H1 (cell line): ENCODE measurements at regions not wholly inside any gene's neighbourhood (a gene's known extent, or its start where the extent isn't known, plus 50 kb on each side); places are given as distances from the start of the nearest gene placed in this dataset.

Source experiments
- CTCF ChIA-PET: fragments of 300-600 bp; sonication (Branson Sonifier 250); formaldehyde crosslinking; loops from one replicate; lab custom pipeline; 2021; ENCODE audit not compliant: partially characterized antibody; lab: Charles Lee
- POLR2A ChIA-PET: fragments of 300-600 bp; sonication (Branson Sonifier 250); formaldehyde crosslinking; loops from one replicate; lab custom pipeline; 2021; ENCODE audit warnings: inconsistent platforms; ENCODE audit not compliant: partially characterized antibody; lab: Charles Lee
- DNase-seq, 2 experiments: peaks; one replicate each; pipeline versions ENCODE4 v3.0.0 to v3.0.0-alpha.2; 2010 to 2022; ENCODE audit warnings: low spot score in 2 of 2, low read depth in 1 of 2, mixed read lengths in 1 of 2
- FAIRE-seq: peaks from 2 replicates; lab custom pipeline; 2011; peaks lifted over from hg19 to GRCh38; lab: Jason Lieb, UNC
- H2AFZ ChIP-seq: 2 replicates; pipeline ENCODE4 v1.8.1; 2012; ENCODE audit warnings: low read length, inconsistent platforms
- H2AK5ac ChIP-seq: 2 replicates; pipeline ENCODE4 v1.6.1; 2013; ENCODE audit warnings: low read depth, low read length
- H2BK120ac ChIP-seq: replicated peaks from 2 replicates; pipeline ENCODE3; 2013; ENCODE audit warnings: low read depth, low read length, inconsistent platforms
- H2BK12ac ChIP-seq: 2 replicates; pipeline ENCODE4 v1.6.1; 2013; ENCODE audit warnings: low read depth, low read length
- H2BK15ac ChIP-seq: 2 replicates; pipeline ENCODE4 v1.6.1; 2013; ENCODE audit warnings: low read length
- H2BK20ac ChIP-seq: 2 replicates; pipeline ENCODE4 v1.6.1; 2013; ENCODE audit warnings: low read length
- H2BK5ac ChIP-seq: 2 replicates; pipeline ENCODE4 v1.6.1; 2013; ENCODE audit warnings: low read depth, low read length
- H3K14ac ChIP-seq: 2 replicates; pipeline ENCODE4 v1.6.1; 2013; ENCODE audit warnings: inconsistent platforms; ENCODE audit not compliant: insufficient read length
- H3K18ac ChIP-seq: 2 replicates; pipeline ENCODE4 v1.6.1; 2013; ENCODE audit warnings: low read length; ENCODE audit errors: extremely low read depth
- H3K23ac ChIP-seq: 2 replicates; pipeline ENCODE4 v1.6.1; 2013; ENCODE audit warnings: inconsistent platforms; ENCODE audit not compliant: insufficient read length
- H3K23me2 ChIP-seq: 2 replicates; pipeline ENCODE4 v1.6.1; 2013; ENCODE audit warnings: low read depth, low read length
- H3K27ac ChIP-seq: 2 replicates; pipeline ENCODE4 v1.6.1; 2011; ENCODE audit warnings: low read depth, low read length, inconsistent platforms
- H3K27me3 ChIP-seq, 4 experiments: replicated peaks in 1 of 4; 1 replicate in 1 of 4; 2 replicates in 3 of 4; pipeline versions ENCODE4 v1.6.1 to v1.8.1; 2011 to 2013; ENCODE audit warnings: low read length in 3 of 4, mild to moderate bottlenecking in 3 of 4, inconsistent platforms in 2 of 4, mixed read lengths in 2 of 4, moderate library complexity in 1 of 4; ENCODE audit not compliant: control insufficient read depth in 3 of 4, insufficient read depth in 3 of 4; ENCODE audit errors: extremely low read depth in 1 of 4
- H3K36me3 ChIP-seq, 4 experiments: 2 replicates each; pipeline versions ENCODE4 v1.6.1 to v1.8.1; 2011 to 2013; ENCODE audit warnings: mild to moderate bottlenecking in 4 of 4, low read length in 3 of 4, moderate library complexity in 2 of 4, control low read depth in 1 of 4, inconsistent platforms in 1 of 4; ENCODE audit not compliant: insufficient read depth in 4 of 4, control insufficient read depth in 2 of 4
- H3K4ac ChIP-seq: replicated peaks from 2 replicates; pipeline ENCODE3; 2013; ENCODE audit warnings: low read length, low read depth, mixed read lengths, inconsistent platforms; ENCODE audit not compliant: insufficient read length
- H3K4me1 ChIP-seq, 4 experiments: replicated peaks in 1 of 4; 1 replicate in 1 of 4; 2 replicates in 3 of 4; pipeline versions ENCODE4 v1.6.1 to v1.8.1; 2011 to 2013; ENCODE audit warnings: low read length in 3 of 4, inconsistent platforms in 2 of 4, mixed read lengths in 1 of 4; ENCODE audit not compliant: insufficient read depth in 4 of 4, control insufficient read depth in 3 of 4
- H3K4me2 ChIP-seq, 2 experiments: 2 replicates each; pipeline versions ENCODE4 v1.6.1 to v1.8.1; 2011 to 2013; ENCODE audit warnings: low read depth in 2 of 2, low read length in 2 of 2, control low read depth in 1 of 2, inconsistent platforms in 1 of 2, mild to moderate bottlenecking in 1 of 2; ENCODE audit not compliant: insufficient read depth in 1 of 2
- H3K4me3 ChIP-seq, 4 experiments: fragments of 200-600, 300-600 bp in 1 of 4; sonication (generic), shearing (Covaris generic), sonication (Bioruptor Twin) in 1 of 4; 2 replicates each; pipeline versions ENCODE4 v1.5.1 to v1.8.1; 2011 to 2016; ENCODE audit warnings: low read length in 4 of 4, low read depth in 3 of 4, control low read depth in 2 of 4, inconsistent platforms in 2 of 4, mild to moderate bottlenecking in 2 of 4, mixed read lengths in 1 of 4, moderate library complexity in 1 of 4; ENCODE audit not compliant: insufficient read depth in 2 of 4; ENCODE audit errors: extremely low read depth in 1 of 4
- H3K56ac ChIP-seq: replicated peaks from 2 replicates; pipeline ENCODE3; 2013; ENCODE audit warnings: low read depth, mild to moderate bottlenecking, mixed read lengths, low read length, inconsistent platforms; ENCODE audit not compliant: insufficient read length
- H3K79me1 ChIP-seq: 2 replicates; pipeline ENCODE4 v1.6.1; 2013; ENCODE audit warnings: low read depth, low read length, control low read depth
- H3K79me2 ChIP-seq, 2 experiments: 2 replicates each; pipeline versions ENCODE4 v1.6.1 to v1.8.1; 2012 to 2013; ENCODE audit warnings: low read length in 2 of 2, mild to moderate bottlenecking in 2 of 2, inconsistent platforms in 1 of 2; ENCODE audit not compliant: insufficient read depth in 2 of 2, control insufficient read depth in 1 of 2
- H3K9ac ChIP-seq, 4 experiments: replicated peaks in 1 of 4; 1 replicate in 1 of 4; 2 replicates in 3 of 4; pipeline versions ENCODE4 v1.6.1 to v1.8.1; 2011 to 2013; ENCODE audit warnings: low read depth in 3 of 4, low read length in 3 of 4, control low read depth in 2 of 4, mild to moderate bottlenecking in 2 of 4, moderate library complexity in 2 of 4, inconsistent platforms in 1 of 4; ENCODE audit errors: extremely low read depth in 1 of 4
- H3K9me3 ChIP-seq, 2 experiments: 2 replicates each; pipeline versions ENCODE4 v1.6.1 to v1.8.1; 2012 to 2013; ENCODE audit warnings: mild to moderate bottlenecking in 2 of 2, moderate library complexity in 2 of 2, control low read depth in 1 of 2, inconsistent platforms in 1 of 2, low read depth in 1 of 2, low read length in 1 of 2, mixed read lengths in 1 of 2; ENCODE audit not compliant: insufficient read depth in 2 of 2
- H4K20me1 ChIP-seq, 2 experiments: replicated peaks in 1 of 2; 2 replicates each; pipeline versions ENCODE3 to v1.8.1; 2011 to 2013; ENCODE audit warnings: inconsistent platforms in 2 of 2, low read length in 2 of 2, mild to moderate bottlenecking in 1 of 2; ENCODE audit not compliant: insufficient read depth in 2 of 2, control insufficient read depth in 1 of 2
- H4K5ac ChIP-seq: 2 replicates; pipeline ENCODE4 v1.6.1; 2013; ENCODE audit warnings: low read length, low read depth, mixed read lengths, inconsistent platforms; ENCODE audit not compliant: insufficient read length
- H4K8ac ChIP-seq: 2 replicates; pipeline ENCODE4 v1.8.0; 2013; ENCODE audit warnings: mild to moderate bottlenecking, moderate library complexity, low read length, inconsistent platforms; ENCODE audit not compliant: insufficient read depth; ENCODE audit errors: extremely low read depth
- H4K91ac ChIP-seq: replicated peaks from 2 replicates; pipeline ENCODE3; 2013; ENCODE audit warnings: low read length, mixed read lengths, inconsistent platforms; ENCODE audit not compliant: insufficient read length
- BCL11A ChIP-seq, 2 experiments: IDR thresholded peaks; one replicate each; pipeline ENCODE4 v1.6.1; 2011; ENCODE audit warnings: low read depth in 2 of 2, low read length in 2 of 2, mild to moderate bottlenecking in 2 of 2
- SP1 ChIP-seq: IDR thresholded peaks from 2 replicates; pipeline ENCODE4 v1.6.1; 2011; ENCODE audit warnings: low read depth, low read length
- WGBS, 2 experiments: shearing (Covaris generic) in 1 of 2; methylation state at CpG; one replicate each; pipeline versions ENCODE4 v1.1.6 to v1.1.7; 2013 to 2015; ENCODE audit warnings: low lambda C conversion rate in 2 of 2, mixed read lengths in 2 of 2, inconsistent platforms in 1 of 2, low coverage in 1 of 2, missing lambda C conversion rate in 1 of 2; ENCODE audit not compliant: insufficient replicate concordance in 2 of 2, insufficient coverage in 1 of 2, insufficient read length in 1 of 2; ENCODE audit errors: extremely low coverage in 1 of 2, missing lambda C conversion rate in 1 of 2; 5-methylcytosine and 5-hydroxymethylcytosine counted together

- H2BK12ac ChIP-seq, result no peak overlapping the region
- H2BK120ac ChIP-seq, result no peak overlapping the region
- peaks cover 0 to 9% (median 3%) of the 10 kb centered on the region in 4 experiments; a peak in 3 of 7 replicates for H3K4me1 ChIP-seq
- no peaks in the 10 kb centered on the region for H4K20me1 ChIP-seq
- no peaks in the 10 kb centered on the region for H3K36me3 ChIP-seq
- 71% methylated on average over 9 of the region's 12 CpGs; no CpG with 5 or more reads in 1 of the 2 experiments for WGBS, 2 experiments
- H3K23me2 ChIP-seq, result peaks cover 2% of the 10 kb centered on the region; the same call in 1 of the 2 replicates
- no peaks in the 10 kb centered on the region for H3K9me3 ChIP-seq
- no peak overlapping the region for H3K4ac ChIP-seq
- ChIA-PET CTCF (interaction anchor here (0.5 to 3.7 kb wide), 8 partner anchors 9 to 46 kb away, joined by 3 to 12 read pairs (median 3); no protein-coding TSS in a partner anchor), POLR2A (interaction anchor here (1.2 to 1.5 kb wide), 2 partner anchors 12 to 46 kb away, joined by 3 to 5 read pairs; no protein-coding TSS in a partner anchor)
- H3K18ac ChIP-seq, result no peak overlapping the region
- DNase-seq, result peak; percentile 19 to 49
- no peak overlapping the region for H2BK5ac ChIP-seq
- TF ChIP-seq SP1, result 0 out of 2 replicates have a peak, but pooled peaks have one; percentile 16
- TF ChIP-seq BCL11A (IDR thresholded peaks at IDR 0.05; ENCODE audit: low read depth in 2 of 2, low read length in 2 of 2), result no peak
- no peak overlapping the region for H3K14ac ChIP-seq
- H3K23ac ChIP-seq, result no peak overlapping the region
- H4K5ac ChIP-seq, result no peak overlapping the region
- FAIRE-seq, result no peak
- H3K27ac ChIP-seq, result no peak overlapping the region
- H3K9ac ChIP-seq, result no peak overlapping the region
- H3K4me2 ChIP-seq, result no peak overlapping the region
- H3K4me3 ChIP-seq, result no peak overlapping the region
- H2BK15ac ChIP-seq, result no peak overlapping the region
- no peak overlapping the region for H4K91ac ChIP-seq
- no peak overlapping the region for H2BK20ac ChIP-seq
- no peak overlapping the region for H2AK5ac ChIP-seq
- no peaks in the 10 kb centered on the region; a peak in 1 of 7 replicates for H3K27me3 ChIP-seq
- no peaks in the 10 kb centered on the region for H3K79me1 ChIP-seq
- no peak overlapping the region for H4K8ac ChIP-seq
- no peak overlapping the region for H2AFZ ChIP-seq
- no peaks in the 10 kb centered on the region for H3K79me2 ChIP-seq
- H3K56ac ChIP-seq, result no peak overlapping the region
These were observed 314.2 kb downstream of the CDC5L start for GRCh38 chr6:44701637-44702101.
